ENCODE measurements at regions not wholly inside any gene's neighbourhood (a gene's known extent, or its start where the extent isn't known, plus 50 kb on each side); places are given as distances from the start of the nearest gene placed in this dataset.
"Not testable (repeated sequence)": the region's sequence is repeated elsewhere in the genome, so short reads cannot be mapped to it uniquely, and the experiment has no call there.

DNA sequence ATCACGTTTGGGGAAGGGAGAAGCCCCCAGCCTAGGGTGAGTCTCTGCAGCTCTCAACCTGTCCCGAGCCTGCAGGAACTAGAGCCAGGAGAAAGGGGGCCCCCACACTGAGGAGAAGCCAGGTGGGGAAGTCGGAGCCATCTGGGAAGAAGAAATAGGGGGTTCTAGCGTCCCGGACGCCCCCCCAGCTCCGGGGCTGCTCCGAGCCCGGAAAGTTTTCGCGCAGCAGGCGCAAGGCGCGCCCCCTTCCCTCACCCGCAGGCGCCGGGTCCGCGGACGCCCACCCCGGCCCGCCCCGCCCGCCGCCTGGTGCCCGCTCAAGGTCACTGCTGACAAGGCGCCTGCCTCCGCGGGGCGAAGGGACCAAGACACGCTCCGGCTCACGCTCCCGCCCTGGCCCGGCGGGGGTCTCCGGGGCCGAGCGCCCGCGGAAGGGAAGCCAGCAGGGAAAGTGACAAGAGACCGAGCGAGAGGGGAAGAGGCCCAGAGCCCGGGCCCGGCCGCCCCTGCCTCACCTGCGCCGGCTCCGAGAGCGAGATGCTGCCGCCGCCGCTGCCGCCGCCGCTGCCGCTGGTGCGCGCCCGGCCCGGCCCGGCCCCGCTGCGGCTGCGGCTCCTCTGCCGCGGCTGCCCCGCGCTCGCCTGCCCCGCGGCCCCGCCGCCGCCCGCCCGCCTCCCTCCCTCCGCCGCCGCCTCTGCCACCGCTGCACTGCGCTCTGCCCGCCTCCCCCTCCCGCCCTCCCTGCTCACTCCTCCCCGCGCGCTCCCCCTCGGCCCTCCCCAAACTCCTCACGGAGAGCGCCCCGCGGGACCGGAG is 108.4 kb upstream of the SLC6A11 start:
- DNase-seq = no peak

DNA sequence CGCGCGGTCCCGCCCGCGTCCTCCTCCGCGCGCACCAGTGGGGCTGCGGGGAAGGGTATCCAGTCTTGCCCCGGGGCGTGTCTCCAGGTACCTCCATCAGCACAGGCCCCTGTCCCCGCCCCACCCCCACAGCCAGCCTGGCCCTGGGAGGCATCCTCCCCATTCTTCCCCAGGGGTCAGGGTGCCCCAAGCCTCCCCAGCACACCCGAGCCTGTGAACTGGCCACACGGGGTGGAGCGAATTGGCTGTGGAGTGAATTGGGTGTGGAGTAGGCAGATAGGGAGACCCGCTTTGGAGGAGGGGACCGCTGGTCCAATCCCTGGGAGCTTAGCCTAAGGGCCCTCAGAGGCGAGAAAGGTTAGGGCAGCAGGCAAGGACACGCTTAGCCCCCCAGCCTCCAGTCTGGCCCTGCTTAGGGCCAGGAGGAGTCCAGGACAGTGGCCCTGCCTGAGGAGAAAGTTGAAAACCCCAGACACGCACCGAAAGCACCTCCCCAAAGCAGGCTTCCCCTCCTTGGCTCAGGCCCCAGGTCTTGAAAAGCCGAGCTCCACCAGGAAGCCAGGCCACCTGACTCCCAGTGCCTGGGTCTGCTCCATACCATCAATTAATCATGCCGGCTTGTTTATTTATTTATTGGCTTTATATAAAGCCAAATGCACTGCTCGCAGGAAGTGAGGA is 107.7 kb upstream of the SLC6A11 start:
- no peak for DNase-seq

- no peak for DNase-seq
Measured at GRCh38 chr3:10709110-10709781, 106.8 kb upstream of the SLC6A11 start.

DNA sequence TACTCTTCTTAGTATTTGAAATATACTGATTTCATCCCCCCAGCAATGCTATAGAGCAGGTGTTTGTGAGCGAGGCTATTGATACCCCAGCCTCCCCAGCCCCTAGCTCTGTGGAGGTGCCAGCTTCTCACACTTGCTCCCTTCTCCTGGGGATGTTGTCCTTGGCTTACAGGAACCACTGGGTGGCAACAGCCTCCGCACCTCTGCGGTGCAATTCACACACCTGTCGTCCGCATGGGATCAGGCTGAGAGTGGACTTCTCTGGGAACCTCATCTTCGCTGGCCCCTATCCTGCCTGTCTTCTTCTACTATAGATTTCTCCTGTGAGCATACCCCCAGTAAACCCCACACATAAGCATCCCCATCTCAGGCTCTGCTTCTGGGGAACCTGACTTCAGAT is 103.9 kb upstream of the SLC6A11 start:
- DNase-seq = no peak

DNA sequence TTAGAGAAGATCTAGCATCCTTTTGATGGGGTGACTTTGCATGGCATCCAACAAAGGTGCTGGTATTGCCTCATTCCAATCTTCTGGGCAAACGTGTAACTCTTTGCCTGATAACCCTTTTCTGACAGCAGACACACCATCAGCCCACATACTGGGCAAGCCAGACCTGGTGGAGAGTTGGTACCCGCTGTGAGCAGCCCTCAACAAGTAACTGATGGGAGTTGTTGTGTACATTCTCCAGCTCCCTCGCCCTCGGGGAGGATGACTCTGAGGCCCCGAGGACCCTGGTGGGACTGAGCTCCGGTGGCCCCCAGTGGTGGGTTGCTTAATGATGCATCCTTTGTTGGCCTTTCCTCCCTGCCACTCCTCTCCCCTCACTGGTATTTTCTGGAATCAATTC is 102.4 kb upstream of the SLC6A11 start:
- no peak for DNase-seq

GRCh38 chr3:10715886-10716285 is 100.1 kb upstream of the SLC6A11 start:
- DNase-seq = no peak

- DNase-seq = no peak
Measured at GRCh38 chr3:10716964-10717363, 99.1 kb upstream of the SLC6A11 start.

GRCh38 chr3:10717756-10718155 is 98.3 kb upstream of the SLC6A11 start:
- no peak for DNase-seq

DNA sequence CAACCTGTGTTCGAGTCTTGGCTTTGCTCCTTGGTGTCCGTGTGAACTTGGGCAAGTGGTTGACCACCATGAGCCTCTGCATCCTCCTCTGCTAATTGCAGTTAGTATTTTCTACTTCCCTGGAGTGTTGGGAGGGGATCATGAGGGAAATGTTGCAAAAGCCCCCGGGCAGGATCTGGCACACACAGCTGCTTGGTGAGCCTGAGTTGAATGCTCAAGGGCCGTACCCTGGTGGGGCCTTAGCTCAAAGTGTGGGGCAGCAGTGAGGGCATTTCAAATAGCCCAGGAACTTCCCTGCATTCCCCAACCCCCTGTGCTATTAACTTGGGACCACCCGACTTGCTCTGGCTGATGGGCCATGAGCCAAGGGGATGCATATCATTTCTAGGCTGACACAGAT is 94.9 kb upstream of the SLC6A11 start:
- no peak for DNase-seq

DNA sequence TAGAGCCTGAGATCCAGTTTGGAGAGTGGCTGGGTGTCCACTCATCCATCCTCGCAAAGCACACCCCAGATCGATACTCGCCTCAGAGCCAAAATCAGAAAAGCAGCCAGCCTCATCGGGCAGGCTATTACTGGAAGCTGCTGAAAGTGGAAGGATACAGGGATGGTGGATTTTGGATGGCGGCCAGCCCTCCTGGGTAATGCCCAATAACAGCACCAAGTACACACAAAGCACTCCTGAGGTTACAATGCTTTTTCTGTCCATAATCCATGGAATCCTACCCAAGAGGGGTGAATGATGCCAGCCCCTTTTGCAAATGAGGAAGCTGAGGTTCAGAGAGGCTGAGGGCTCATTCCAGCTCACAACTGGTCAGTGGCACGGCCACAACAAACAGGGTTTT is 93.1 kb upstream of the SLC6A11 start:
- DNase-seq = no peak

GRCh38 chr3:10723991-10724390 is 92.0 kb upstream of the SLC6A11 start:
- DNase-seq = no peak

DNA sequence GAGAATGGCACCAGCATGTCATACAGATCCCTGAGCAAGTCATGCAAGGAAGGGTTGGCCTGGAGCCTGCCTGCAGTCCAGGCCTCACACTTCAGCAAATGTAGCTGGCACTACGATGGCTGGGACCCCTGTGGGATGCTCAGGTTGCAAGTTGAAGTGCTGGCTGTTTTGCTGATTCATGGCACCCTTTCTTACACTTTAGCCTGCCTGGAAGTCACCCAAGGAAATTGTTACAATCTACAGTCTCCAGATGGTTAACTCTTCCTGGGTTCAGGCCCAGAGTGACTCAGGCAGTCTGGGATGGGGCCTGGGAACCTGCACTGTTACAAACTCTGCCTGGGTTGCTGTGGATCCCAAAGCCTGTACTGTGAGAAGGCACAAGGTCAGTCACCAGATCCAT is 91.0 kb upstream of the SLC6A11 start:
- DNase-seq = no peak

- DNase-seq = no peak
Measured at GRCh38 chr3:10725846-10726245, 90.2 kb upstream of the SLC6A11 start.

GRCh38 chr3:10726787-10727186 is 89.2 kb upstream of the SLC6A11 start:
- no peak for DNase-seq

DNA sequence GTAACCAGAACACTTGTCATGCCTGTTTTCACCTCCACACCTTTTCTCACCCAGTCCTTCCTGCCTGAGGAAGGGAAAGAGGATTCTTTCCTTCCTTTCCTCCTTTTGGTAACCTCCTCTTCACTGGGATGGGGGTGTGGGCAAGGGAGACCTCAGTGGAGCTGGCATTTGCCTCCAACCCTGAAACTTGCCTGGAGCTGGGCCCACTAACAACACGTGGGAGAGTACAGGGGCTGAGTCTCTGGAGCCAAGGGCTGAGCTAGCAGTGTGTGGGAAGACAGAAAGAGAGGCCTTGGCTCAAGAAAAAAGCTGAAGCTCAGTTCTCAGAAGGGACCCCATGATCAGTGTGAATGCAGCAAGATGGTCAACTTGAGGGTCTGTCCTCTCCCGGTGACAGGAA is 86.6 kb upstream of the SLC6A11 start:
- no peak for DNase-seq

- no peak for DNase-seq
Measured at GRCh38 chr3:10732292-10732691, 83.7 kb upstream of the SLC6A11 start.

DNA sequence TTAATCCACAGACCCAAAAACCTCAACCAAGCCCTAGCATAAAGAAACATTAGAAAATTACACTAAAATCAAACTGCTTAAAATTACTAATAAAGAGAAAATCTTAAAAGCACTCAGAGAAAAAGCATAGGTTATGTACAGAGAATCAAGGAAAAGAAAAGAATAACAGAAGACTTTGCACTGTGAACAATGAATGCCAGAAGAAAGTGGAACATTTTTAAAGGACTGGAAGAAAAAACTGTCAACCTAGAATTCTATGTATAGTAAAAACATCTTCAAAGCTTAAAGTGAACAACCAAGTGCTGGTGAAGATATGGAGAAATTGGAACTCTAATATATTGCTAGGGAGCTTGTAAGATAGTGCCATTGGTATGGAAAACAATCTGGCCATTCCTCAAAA is 82.7 kb upstream of the SLC6A11 start:
- no peak for DNase-seq

- not testable (repeated sequence) for DNase-seq
Measured at GRCh38 chr3:10736444-10736843, 79.6 kb upstream of the SLC6A11 start.

GRCh38 chr3:10737785-10738184 is 78.2 kb upstream of the SLC6A11 start:
- DNase-seq = no peak

DNA sequence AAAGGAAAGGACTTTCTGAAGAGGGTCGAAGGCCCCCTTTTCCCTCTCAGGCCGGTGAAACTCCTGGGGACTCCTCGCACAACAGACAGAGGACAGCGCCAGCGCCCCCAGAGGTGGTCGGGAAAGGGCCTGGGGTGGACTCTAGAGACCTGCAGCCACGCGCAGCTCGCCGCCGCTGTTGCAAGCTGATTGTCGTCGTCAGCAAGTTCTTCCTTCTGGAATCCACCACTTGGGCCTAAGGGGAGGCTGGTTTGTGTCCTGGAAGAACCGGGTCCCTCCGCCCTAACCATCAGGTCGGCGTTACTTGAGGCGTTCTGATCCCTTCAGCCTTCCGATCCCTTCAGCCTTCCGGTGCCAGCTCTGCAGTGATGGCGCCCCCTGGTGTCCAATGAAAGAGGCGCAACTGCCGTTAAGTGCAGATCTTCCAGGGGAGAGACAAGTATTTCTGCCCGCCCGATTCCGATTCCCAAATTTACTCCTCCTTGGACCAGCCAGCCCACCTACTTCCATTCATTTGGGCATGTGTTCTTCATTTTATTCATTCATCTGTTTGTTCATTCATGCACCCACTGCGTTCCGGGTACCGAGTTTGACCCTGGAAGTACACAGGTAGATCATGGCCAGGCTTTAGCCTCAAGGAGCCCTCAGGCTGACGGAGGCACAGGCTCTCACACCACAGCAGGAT is 77.2 kb upstream of the SLC6A11 start:
- peak; percentile 77 for DNase-seq

- no peak for DNase-seq
Measured at GRCh38 chr3:10740954-10741353, 75.1 kb upstream of the SLC6A11 start.

GRCh38 chr3:10741891-10742671 is 73.9 kb upstream of the SLC6A11 start:
- DNase-seq = no peak
